ENCODE measurements at regions not wholly inside any gene's neighbourhood (a gene's known extent, or its start where the extent isn't known, plus 50 kb on each side); places are given as distances from the start of the nearest gene placed in this dataset.

- TF ChIP-seq POLR2A (IDR thresholded peaks at IDR 0.05) = no peak
- no peak for TF ChIP-seq CTCF (IDR thresholded peaks at IDR 0.05)
Observed at GRCh38 chr2:223486751-223487150, 115.4 kb downstream of the SCG2 start.

Data from breast epithelium (tissue), 3 donors.